ENCODE measurements at regions not wholly inside any gene's neighbourhood (a gene's known extent, or its start where the extent isn't known, plus 50 kb on each side); places are given as distances from the start of the nearest gene placed in this dataset.

GRCh38 chr10:35925493-35925892 is 283.4 kb upstream of the FZD8 start:
- TF ChIP-seq POLR2A (IDR thresholded peaks at IDR 0.05; ENCODE audit: low read depth, low read length) (no peak), POLR2AphosphoS5 (IDR thresholded peaks at IDR 0.05; ENCODE audit: low read depth, low read length) (no peak), TAF1 (IDR thresholded peaks at IDR 0.05; ENCODE audit: borderline replicate concordance, low read depth, low read length) (no peak)

Measured in GM12892 (cell line).